Prostate gland (tissue), 2 donors: ENCODE measurements at regions not wholly inside any gene's neighbourhood (a gene's known extent, or its start where the extent isn't known, plus 50 kb on each side); places are given as distances from the start of the nearest gene placed in this dataset.

Source experiments
- DNase-seq: peaks from one replicate; pipeline ENCODE4 v3.0.0-alpha.2; 2019; ENCODE audit warnings: low spot score
- H3K27ac ChIP-seq, 2 donors: fragments of 200-600 bp; sonication (generic); 2 replicates each; pipeline ENCODE4 v1.5.1; 2017 to 2019
- H3K27me3 ChIP-seq: fragments of 200-600 bp; sonication (generic); replicated peaks from 2 replicates; pipeline ENCODE4 v1.5.1; 2019; ENCODE audit not compliant: insufficient read depth
- H3K36me3 ChIP-seq, 2 donors: fragments of 200-600 bp; sonication (generic); 1 replicate in 1 of 2; 2 replicates in 1 of 2; pipeline versions ENCODE4 v1.5.1 to v1.8.1; 2017 to 2019
- H3K4me1 ChIP-seq: fragments of 200-600 bp; sonication (generic); replicated peaks from 2 replicates; pipeline ENCODE4 v1.5.1; 2019
- H3K4me3 ChIP-seq, 2 donors: fragments of 200-600 bp; sonication (generic); 2 replicates each; pipeline ENCODE4 v1.5.1; 2017 to 2019
- H3K9me3 ChIP-seq: fragments of 200-600 bp; sonication (generic); 2 replicates; pipeline ENCODE4 v1.5.1; 2017
- CTCF ChIP-seq, 4 experiments: fragments of 200-600 bp in 2 of 4; fragments of 450-650 bp in 2 of 4; sonication (generic) in 2 of 4; IDR thresholded peaks; 1 replicate in 3 of 4; 2 replicates in 1 of 4; pipeline ENCODE4 v1.5.1; 2016 to 2019; ENCODE audit warnings: antibody characterized with exemption in 4 of 4, mild to moderate bottlenecking in 2 of 4, moderate library complexity in 2 of 4
- POLR2A ChIP-seq: fragments of 450-650 bp; IDR thresholded peaks from one replicate; pipeline ENCODE4 v1.6.1; 2016; ENCODE audit warnings: antibody characterized with exemption, mild to moderate bottlenecking
- POLR2AphosphoS5 ChIP-seq: sonication (generic); formaldehyde crosslinking; IDR thresholded peaks from one replicate; pipeline ENCODE4 v1.6.1; 2017; ENCODE audit warnings: antibody characterized with exemption
- WGBS: methylation state at CpG from one replicate; pipeline ENCODE4 v1.1.5; 2018; 5-methylcytosine and 5-hydroxymethylcytosine counted together
- intact Hi-C: fragments of 100-400 bp; cut with DNase I; formaldehyde crosslinking; loops from one replicate; pipeline ENCODE4 v1.14.2; 2022

GRCh38 chr4:184932343-184932742 lies 85.9 kb upstream of the HELT start:
- intact Hi-C loops: no loop called here
- Histone ChIP-seq H3K4me1 (peaks cover 6% of the 10 kb centered on the region), H3K4me3 (no peak overlapping the region), H3K27me3 (no peaks in the 10 kb centered on the region), H3K36me3 (no peaks in the 10 kb centered on the region), H3K27ac (no peak overlapping the region), H3K9me3 (no peaks in the 10 kb centered on the region)
- WGBS: 41% methylated on average over 7 of the region's 7 CpGs
- TF ChIP-seq CTCF (IDR thresholded peaks at IDR 0.05) (no peak), POLR2AphosphoS5 (no peak), POLR2A (no peak)
- DNase-seq: no peak

DNA sequence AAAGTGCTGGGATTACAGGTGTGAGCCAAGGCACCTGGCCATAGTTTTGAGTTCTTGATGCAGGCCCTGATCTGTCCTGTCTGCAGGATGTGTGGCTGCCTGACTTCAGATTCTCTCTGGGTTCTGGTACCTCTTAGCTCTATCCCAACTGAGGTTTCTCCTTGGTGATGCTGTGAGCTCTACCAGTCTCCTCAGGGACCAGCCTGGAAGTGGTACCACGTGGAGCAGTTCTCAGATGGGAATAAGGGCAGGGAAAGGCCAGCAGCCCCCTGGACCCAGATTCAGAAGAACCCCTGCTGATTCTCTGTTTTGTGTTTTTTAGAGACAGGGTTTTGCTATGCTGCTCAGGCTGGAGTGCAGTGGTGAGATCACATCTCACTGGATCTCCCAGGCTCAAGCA lies 85.0 kb upstream of the HELT start:
- TF ChIP-seq CTCF (IDR thresholded peaks at IDR 0.05) (no peak), POLR2AphosphoS5 (no peak), POLR2A (no peak)
- peaks cover 6% of the 10 kb centered on the region for H3K4me1 ChIP-seq
- H3K27ac ChIP-seq: no peak overlapping the region
- 50% methylated on average over 1 of the region's 1 CpG for WGBS
- H3K4me3 ChIP-seq: no peak overlapping the region
- intact Hi-C loops: no loop called here
- no peaks in the 10 kb centered on the region for H3K9me3 ChIP-seq
- no peak for DNase-seq
- no peaks in the 10 kb centered on the region for H3K36me3 ChIP-seq
- no peaks in the 10 kb centered on the region for H3K27me3 ChIP-seq

- TF ChIP-seq POLR2AphosphoS5: no peak
- TF ChIP-seq CTCF (IDR thresholded peaks at IDR 0.05): no peak
- TF ChIP-seq POLR2A: no peak
- Histone ChIP-seq H3K4me1 (peaks cover 6% of the 10 kb centered on the region), H3K4me3 (no peak overlapping the region), H3K27me3 (no peaks in the 10 kb centered on the region), H3K27ac (no peak overlapping the region), H3K36me3 (no peaks in the 10 kb centered on the region), H3K9me3 (no peaks in the 10 kb centered on the region)
- intact Hi-C loops: no loop called here
- no peak for DNase-seq
- WGBS: 75% methylated on average over 2 of the region's 2 CpGs
Observed at GRCh38 chr4:184934184-184934583, 84.1 kb upstream of the HELT start.

GRCh38 chr4:184934961-184935360 lies 83.3 kb upstream of the HELT start:
- Histone ChIP-seq H3K27me3 (no peaks in the 10 kb centered on the region), H3K4me3 (no peak overlapping the region), H3K4me1 (peaks cover 6% of the 10 kb centered on the region), H3K27ac (no peak overlapping the region), H3K36me3 (no peaks in the 10 kb centered on the region), H3K9me3 (no peaks in the 10 kb centered on the region)
- no peak for DNase-seq
- TF ChIP-seq POLR2A (no peak), POLR2AphosphoS5 (no peak), CTCF (IDR thresholded peaks at IDR 0.05) (no peak)
- intact Hi-C loops: no loop called here
- 91% methylated on average over 5 of the region's 5 CpGs for WGBS

DNA sequence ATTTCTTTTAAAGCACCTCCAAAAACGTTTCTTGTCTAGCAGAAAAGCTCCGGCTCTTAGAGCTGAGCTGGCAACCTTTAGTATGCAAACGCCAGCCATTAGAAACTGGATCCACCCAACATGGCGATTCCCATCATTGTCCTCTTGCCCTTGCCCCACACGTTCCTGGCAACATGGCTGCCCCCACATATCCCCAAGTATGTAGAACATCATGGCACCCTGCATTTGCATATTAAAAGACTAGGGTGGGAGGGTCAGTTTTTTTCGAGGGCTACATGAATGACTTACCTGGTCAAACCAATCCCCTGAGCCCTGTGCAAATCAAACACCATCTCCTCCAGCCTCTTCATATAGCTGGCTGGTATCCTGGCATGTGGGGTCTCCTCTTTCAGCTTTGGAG lies 82.2 kb upstream of the HELT start:
- no peak for DNase-seq

More for the DNA sequence above, 82.2 kb upstream of the HELT start:
- no peaks in the 10 kb centered on the region for H3K27me3 ChIP-seq
- TF ChIP-seq CTCF (IDR thresholded peaks at IDR 0.05) (no peak), POLR2AphosphoS5 (no peak), POLR2A (no peak)
- no peak overlapping the region for H3K4me3 ChIP-seq
- no peaks in the 10 kb centered on the region for H3K9me3 ChIP-seq
- no peaks in the 10 kb centered on the region for H3K36me3 ChIP-seq
- peak overlapping the region in 1 of 2 donors; percentile 8 for H3K27ac ChIP-seq
- 79% methylated on average over 6 of the region's 6 CpGs for WGBS
- intact Hi-C loops: no loop called here
- peaks cover 6% of the 10 kb centered on the region for H3K4me1 ChIP-seq
